GM19351 (cell line): ENCODE measurements at regions not wholly inside any gene's neighbourhood (a gene's known extent, or its start where the extent isn't known, plus 50 kb on each side); places are given as distances from the start of the nearest gene placed in this dataset.

Source experiments
- ATAC-seq: cut with Tn5 transposase; IDR thresholded peaks from one replicate; pipeline ENCODE4 v1.9.1; 2021; ENCODE audit warnings: mild to moderate bottlenecking, moderate library complexity; ENCODE audit not compliant: unreplicated experiment

- no peak for ATAC-seq
Observed at GRCh38 chrX:10893976-10894375, 217.2 kb upstream of the HCCS start.

GRCh38 chrX:10897768-10898167 lies 213.4 kb upstream of the HCCS start:
- no peak for ATAC-seq

GRCh38 chrX:10900585-10901289 lies 210.4 kb upstream of the HCCS start:
- ATAC-seq = no peak

- no peak for ATAC-seq
Observed at GRCh38 chrX:10901290-10901633, 209.9 kb upstream of the HCCS start.

DNA sequence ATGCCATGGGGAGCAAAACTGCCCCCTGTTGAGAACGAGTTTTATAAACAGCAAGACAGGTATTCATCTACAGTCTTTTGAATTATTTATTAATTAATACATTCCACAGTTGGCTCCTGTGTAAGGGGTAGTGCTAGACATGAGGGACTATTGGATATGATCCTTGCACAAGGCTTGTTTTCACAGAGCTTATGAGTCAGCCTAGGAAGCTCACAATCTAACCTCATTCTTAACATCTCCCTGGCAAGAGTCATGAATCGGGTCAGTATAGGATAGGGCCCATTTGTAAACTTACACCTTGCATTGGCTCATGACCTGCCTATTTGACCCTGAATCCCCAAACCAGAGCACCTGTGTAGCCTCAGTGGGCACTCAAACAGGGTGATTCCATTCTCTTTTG lies 209.1 kb upstream of the HCCS start:
- no peak for ATAC-seq

- no peak for ATAC-seq
Observed at GRCh38 chrX:10903523-10903922, 207.6 kb upstream of the HCCS start.

DNA sequence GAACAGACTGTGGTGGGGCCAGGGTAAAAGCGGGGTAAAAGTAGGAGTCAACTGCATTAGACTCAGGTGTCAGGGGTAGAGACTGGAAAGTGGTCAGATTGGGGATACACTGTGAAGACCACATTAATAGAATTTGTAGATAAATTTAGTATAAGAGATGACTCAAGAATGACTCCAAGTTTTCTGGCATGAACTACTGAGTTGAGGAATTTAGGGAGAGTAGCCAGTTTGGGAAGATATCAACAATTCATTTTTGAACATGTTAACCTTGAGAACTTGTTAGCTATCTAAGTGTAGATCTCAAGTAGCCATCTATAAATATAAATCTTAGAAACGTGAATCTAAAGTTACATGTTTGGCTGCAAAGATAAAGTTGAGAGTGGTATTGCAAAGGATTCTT lies 206.9 kb upstream of the HCCS start:
- ATAC-seq = no peak

DNA sequence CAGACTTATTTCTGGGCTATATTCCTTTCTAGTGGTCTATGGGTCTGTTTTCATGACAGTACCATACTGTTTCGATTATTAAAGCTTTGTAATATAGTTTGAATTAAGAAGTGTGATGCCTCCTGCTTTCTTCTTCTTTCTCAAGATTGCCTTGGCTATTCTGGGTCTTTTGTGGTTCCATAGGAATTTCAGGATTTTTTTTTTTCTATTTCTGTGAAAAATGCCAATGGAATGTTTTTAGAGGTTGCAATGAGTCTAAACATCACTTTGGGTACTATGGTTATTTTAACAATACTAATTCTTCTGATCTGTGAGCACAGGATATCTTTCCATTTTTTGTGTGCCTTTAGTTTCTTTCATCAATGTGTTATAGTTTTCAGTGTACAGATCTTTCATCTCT lies 204.3 kb upstream of the HCCS start:
- no peak for ATAC-seq

DNA sequence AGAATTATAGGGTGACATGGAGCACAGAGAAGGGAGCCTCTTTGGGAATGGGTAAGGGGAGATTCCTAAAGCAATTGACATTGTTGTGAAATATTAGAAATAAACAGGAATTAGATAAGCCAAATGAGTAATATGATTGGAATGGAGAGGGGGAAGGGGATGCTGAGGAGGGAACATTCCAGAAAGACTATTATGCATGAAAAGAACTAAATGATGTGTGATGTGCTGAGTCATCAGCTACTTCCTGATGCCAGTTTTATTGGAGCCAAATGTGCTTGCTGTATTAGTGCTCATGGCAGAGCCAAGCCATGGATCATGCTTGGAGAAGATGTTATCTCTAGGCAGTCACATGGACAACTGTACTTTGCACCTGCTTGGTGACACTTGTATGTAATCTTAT lies 189.0 kb upstream of the HCCS start:
- no peak for ATAC-seq

- no peak for ATAC-seq
Observed at GRCh38 chrX:10922835-10923234, 188.3 kb upstream of the HCCS start.

GRCh38 chrX:10923466-10923865 lies 187.7 kb upstream of the HCCS start:
- no peak for ATAC-seq

GRCh38 chrX:10926404-10926803 lies 184.7 kb upstream of the HCCS start:
- ATAC-seq = no peak

GRCh38 chrX:10926891-10927290 lies 184.2 kb upstream of the HCCS start:
- ATAC-seq = no peak

- ATAC-seq = no peak
Observed at GRCh38 chrX:10929747-10930146, 181.4 kb upstream of the HCCS start.

DNA sequence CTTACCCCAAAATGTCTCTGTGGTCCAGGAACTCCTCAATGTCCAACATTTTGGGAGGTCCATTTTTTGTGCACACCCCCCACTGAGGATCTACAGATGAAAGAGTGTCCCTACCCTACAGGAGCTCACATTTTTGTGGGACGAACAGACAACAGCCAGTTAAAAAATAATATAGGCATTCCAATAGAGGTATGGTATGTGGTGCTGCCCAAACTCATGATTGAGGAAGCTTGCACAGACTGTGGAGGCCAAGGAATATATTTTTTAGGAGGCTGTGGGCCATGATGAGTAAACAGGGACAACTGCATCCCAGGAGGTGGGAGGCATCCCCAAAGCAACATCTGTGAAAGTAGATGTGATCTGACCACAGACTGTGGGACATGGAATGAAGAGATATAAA lies 181.0 kb upstream of the HCCS start:
- no peak for ATAC-seq

GRCh38 chrX:10931976-10932375 lies 179.2 kb upstream of the HCCS start:
- no peak for ATAC-seq

GRCh38 chrX:10932842-10933440 lies 178.2 kb upstream of the HCCS start:
- no peak for ATAC-seq

GRCh38 chrX:10935501-10935900 lies 175.6 kb upstream of the HCCS start:
- no peak for ATAC-seq

DNA sequence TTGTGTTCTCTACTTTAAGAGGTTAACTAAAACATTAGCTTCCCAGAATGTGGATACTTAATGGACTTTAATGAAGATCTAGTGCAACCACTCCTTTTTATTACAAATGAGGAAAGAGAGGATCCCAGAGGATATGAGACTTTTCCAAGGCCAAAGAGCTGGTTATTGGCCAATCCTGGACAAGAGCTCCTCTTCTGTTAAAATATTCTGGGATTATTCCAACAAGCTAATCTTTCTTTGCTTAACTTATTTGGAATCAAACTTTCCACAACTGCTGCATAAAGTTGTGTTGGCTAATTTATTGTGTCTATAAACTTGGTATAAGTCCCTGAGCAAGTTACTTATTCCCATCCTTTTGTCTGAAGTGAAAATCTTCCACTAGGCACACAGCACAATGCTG lies 174.2 kb upstream of the HCCS start:
- no peak for ATAC-seq

- no peak for ATAC-seq
Observed at GRCh38 chrX:10938365-10938923, 172.7 kb upstream of the HCCS start.

- no peak for ATAC-seq
Observed at GRCh38 chrX:10939424-10939823, 171.7 kb upstream of the HCCS start.

DNA sequence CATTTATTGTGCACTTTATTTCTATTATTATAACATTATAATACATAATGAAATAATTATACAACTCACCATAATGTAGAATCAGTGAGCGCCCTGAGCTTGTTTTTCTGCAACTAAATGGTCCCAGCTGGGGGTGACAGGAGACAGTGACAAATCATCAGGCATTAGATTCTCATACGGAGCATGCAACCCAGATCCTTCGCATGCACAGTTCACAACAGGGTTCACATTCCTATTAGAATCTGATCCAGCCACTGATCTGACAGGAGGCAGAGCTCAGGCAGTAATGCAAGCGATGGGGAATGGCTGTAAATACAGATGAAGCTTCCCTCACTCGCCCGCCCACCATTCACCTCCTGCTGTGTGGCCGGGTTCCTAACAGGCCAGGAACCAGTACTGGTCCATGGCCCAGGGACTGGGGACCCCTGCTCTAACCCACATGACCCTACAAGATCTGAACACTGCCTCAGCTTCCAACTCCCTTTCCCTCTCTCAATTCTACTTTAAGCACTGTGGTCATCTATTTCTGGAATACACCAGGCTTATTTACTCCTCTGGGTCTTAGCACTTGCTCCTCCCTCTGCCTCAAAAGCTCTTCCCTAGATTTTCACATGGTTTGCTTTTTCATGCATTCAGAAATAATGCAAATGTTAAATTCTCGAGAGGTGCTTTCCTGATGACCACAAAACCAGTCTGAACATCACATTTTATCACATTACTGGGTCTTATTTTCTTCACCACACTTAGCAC lies 166.8 kb upstream of the HCCS start:
- no peak for ATAC-seq
